ENCODE measurements at regions not wholly inside any gene's neighbourhood (a gene's known extent, or its start where the extent isn't known, plus 50 kb on each side); places are given as distances from the start of the nearest gene placed in this dataset.

DNA sequence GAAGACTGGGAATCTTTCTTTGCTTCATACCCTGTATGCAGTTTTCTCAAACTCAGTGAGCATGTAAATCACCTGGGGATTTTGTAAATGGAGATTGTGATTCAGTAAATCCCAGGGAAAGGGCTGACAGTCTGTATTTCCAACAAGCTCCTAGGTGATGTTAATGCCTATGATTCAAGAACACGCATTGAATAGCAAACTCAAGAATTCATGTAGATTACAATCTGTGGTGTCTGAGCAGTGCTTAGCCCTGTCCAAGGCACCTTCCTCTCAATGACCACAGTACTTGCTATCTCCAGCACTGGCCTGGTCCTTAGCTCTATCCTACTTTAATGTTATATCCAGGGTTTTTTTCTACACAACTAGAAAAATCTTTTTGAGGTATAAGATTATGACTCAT, 721.4 kb upstream of the MEF2C start:
- no peak for TF ChIP-seq SNAI2 (CRISPR knock-in tag; IDR thresholded peaks at IDR 0.05)
- TF ChIP-seq ZNF565 (CRISPR knock-in tag; conservative IDR thresholded peaks at IDR 0.05; ENCODE audit: low read depth) = no peak
- TF ChIP-seq, protein P1, sequence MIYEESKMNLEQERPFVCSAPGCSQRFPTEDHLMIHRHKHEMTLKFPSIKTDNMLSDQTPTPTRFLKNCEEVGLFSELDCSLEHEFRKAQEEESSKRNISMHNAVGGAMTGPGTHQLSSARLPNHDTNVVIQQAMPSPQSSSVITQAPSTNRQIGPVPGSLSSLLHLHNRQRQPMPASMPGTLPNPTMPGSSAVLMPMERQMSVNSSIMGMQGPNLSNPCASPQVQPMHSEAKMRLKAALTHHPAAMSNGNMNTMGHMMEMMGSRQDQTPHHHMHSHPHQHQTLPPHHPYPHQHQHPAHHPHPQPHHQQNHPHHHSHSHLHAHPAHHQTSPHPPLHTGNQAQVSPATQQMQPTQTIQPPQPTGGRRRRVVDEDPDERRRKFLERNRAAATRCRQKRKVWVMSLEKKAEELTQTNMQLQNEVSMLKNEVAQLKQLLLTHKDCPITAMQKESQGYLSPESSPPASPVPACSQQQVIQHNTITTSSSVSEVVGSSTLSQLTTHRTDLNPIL (CRISPR knock-in tag; IDR thresholded peaks at IDR 0.05; ENCODE audit: low read depth) = no peak
- no peak for TF ChIP-seq CSRNP3 (CRISPR knock-in tag; IDR thresholded peaks at IDR 0.05)
- TF ChIP-seq BACH2 (CRISPR knock-in tag; IDR thresholded peaks at IDR 0.05; ENCODE audit: borderline replicate concordance) = no peak
- no peak for TF ChIP-seq PATZ1 (CRISPR knock-in tag; IDR thresholded peaks at IDR 0.05; ENCODE audit: borderline replicate concordance)
- no peak for TF ChIP-seq OSR1 (CRISPR knock-in tag; IDR thresholded peaks at IDR 0.05)
- TF ChIP-seq ZFP30 (CRISPR knock-in tag; IDR thresholded peaks at IDR 0.05) = no peak
